K562 (cell line): ENCODE measurements at regions not wholly inside any gene's neighbourhood (a gene's known extent, or its start where the extent isn't known, plus 50 kb on each side); places are given as distances from the start of the nearest gene placed in this dataset.

Source experiments
- ETV6 ChIP-seq, 3 experiments: fragments of 150-350 bp in 1 of 3; sonication (generic) in 1 of 3; formaldehyde crosslinking in 1 of 3; IDR thresholded peaks; 2 replicates each; pipeline versions ENCODE4 v1.6.1 to v1.8.0; 2014 to 2022; ENCODE audit warnings: borderline replicate concordance in 2 of 3, low read depth in 2 of 3, antibody characterized with exemption in 1 of 3, low read length in 1 of 3, mild to moderate bottlenecking in 1 of 3, missing genetic modification reagents in 1 of 3
- PHF21A ChIP-seq: fragments of 450-650 bp; IDR thresholded peaks from 2 replicates; pipeline ENCODE4 v1.6.1; 2017; ENCODE audit warnings: low read depth, borderline replicate concordance
- POLR2AphosphoS5 ChIP-seq: IDR thresholded peaks from 2 replicates; pipeline ENCODE4 v1.6.1; 2011; ENCODE audit warnings: mild to moderate bottlenecking, low read depth, low read length, moderate library complexity; ENCODE audit not compliant: control insufficient read depth, insufficient read depth
- SLC30A9 ChIP-seq: fragments of 250-450 bp; sonication (Bioruptor Pico); IDR thresholded peaks from 2 replicates; pipeline ENCODE4 v1.8.0; 2022; ENCODE audit warnings: mild to moderate bottlenecking, moderate library complexity
- SOX6 ChIP-seq: fragments of 450-650 bp; IDR thresholded peaks from 2 replicates; pipeline ENCODE4 v1.6.1; 2014; ENCODE audit warnings: mild to moderate bottlenecking
- SP1 ChIP-seq: sonication (generic); formaldehyde crosslinking; IDR thresholded peaks from 2 replicates; pipeline ENCODE4 v1.8.1; 2022; ENCODE audit warnings: mild to moderate bottlenecking, missing genetic modification reagents
- ZNF232 ChIP-seq: sonication (generic); formaldehyde crosslinking; IDR thresholded peaks from 2 replicates; pipeline ENCODE4 v1.8.0; 2022; ENCODE audit warnings: mild to moderate bottlenecking, missing genetic modification reagents
- TF ChIP-seq, protein P1 (sequence below): fragments of 450-650 bp; IDR thresholded peaks from 2 replicates; pipeline ENCODE4 v1.6.1; 2017; ENCODE audit warnings: antibody characterized with exemption, mild to moderate bottlenecking
- TF ChIP-seq, protein P2 (sequence below): fragments of 450-650 bp; IDR thresholded peaks from 2 replicates; pipeline ENCODE4 v1.7.1; 2018; ENCODE audit warnings: mild to moderate bottlenecking, low read depth; ENCODE audit not compliant: partially characterized antibody
- TF ChIP-seq, protein P3 (sequence below): fragments of 250-450 bp; sonication (Bioruptor Pico); IDR thresholded peaks from 2 replicates; pipeline ENCODE4 v1.5.0; 2021; ENCODE audit warnings: mild to moderate bottlenecking, moderate library complexity
- TF ChIP-seq, protein P4 (sequence below): fragments of 250-450 bp; sonication (Bioruptor Pico); IDR thresholded peaks from 2 replicates; pipeline ENCODE4 v1.4.0; 2020
- TF ChIP-seq, protein P5 (sequence below): fragments of 450-650 bp; formaldehyde crosslinking; IDR thresholded peaks from 2 replicates; pipeline ENCODE4 v1.4.0; 2022; ENCODE audit warnings: mild to moderate bottlenecking, moderate library complexity

DNA sequence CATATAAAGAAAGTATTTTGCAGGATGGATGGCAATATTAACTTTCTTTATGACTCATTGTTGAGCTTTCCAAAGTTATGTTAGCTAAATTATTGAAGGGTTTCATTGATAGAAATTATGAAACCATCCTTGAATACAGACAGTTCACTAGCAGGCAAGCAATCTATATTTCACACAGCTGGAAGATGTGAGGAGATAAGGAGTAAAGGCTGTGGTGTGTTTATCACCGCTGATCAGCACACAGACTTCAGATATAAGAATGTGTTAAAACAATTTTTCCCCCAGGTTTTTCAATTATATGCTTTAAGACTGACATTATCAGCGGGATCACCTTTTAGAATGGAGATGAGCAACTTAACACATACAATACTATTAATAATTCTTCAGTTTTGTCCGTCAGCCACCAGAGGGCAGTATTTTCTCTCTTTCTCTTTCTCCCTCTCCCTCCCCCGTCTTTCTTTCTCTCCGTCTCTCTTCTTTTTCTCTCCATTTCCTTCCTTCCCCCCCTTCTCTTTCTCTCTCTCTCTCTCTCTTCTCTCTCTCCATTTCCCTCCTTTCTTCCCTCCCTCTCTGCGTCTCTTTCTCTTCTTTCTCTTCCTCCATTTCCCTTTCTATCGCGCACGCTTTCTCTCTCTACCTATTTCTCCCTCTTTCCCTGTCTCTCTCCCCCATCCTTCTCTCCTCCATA is 62.9 kb upstream of the FAM171A1 start (continued):
- TF ChIP-seq, protein P1, sequence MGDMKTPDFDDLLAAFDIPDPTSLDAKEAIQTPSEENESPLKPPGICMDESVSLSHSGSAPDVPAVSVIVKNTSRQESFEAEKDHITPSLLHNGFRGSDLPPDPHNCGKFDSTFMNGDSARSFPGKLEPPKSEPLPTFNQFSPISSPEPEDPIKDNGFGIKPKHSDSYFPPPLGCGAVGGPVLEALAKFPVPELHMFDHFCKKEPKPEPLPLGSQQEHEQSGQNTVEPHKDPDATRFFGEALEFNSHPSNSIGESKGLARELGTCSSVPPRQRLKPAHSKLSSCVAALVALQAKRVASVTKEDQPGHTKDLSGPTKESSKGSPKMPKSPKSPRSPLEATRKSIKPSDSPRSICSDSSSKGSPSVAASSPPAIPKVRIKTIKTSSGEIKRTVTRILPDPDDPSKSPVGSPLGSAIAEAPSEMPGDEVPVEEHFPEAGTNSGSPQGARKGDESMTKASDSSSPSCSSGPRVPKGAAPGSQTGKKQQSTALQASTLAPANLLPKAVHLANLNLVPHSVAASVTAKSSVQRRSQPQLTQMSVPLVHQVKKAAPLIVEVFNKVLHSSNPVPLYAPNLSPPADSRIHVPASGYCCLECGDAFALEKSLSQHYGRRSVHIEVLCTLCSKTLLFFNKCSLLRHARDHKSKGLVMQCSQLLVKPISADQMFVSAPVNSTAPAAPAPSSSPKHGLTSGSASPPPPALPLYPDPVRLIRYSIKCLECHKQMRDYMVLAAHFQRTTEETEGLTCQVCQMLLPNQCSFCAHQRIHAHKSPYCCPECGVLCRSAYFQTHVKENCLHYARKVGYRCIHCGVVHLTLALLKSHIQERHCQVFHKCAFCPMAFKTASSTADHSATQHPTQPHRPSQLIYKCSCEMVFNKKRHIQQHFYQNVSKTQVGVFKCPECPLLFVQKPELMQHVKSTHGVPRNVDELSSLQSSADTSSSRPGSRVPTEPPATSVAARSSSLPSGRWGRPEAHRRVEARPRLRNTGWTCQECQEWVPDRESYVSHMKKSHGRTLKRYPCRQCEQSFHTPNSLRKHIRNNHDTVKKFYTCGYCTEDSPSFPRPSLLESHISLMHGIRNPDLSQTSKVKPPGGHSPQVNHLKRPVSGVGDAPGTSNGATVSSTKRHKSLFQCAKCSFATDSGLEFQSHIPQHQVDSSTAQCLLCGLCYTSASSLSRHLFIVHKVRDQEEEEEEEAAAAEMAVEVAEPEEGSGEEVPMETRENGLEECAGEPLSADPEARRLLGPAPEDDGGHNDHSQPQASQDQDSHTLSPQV, result no peak
- TF ChIP-seq POLR2AphosphoS5 (no peak), ETV6 (IDR thresholded peaks at IDR 0.05; ENCODE audit: borderline replicate concordance in 1 of 2, low read depth in 2 of 2, low read length in 1 of 2) (no peak), ETV6 (CRISPR knock-in tag; IDR thresholded peaks at IDR 0.05; ENCODE audit: borderline replicate concordance) (no peak), ZNF232 (no peak), SP1 (no peak), PHF21A (0 out of 2 replicates have a peak, but pooled peaks have one; percentile 17), SOX6 (no peak), SLC30A9 (CRISPR knock-in tag) (no peak)
- TF ChIP-seq, protein P2, sequence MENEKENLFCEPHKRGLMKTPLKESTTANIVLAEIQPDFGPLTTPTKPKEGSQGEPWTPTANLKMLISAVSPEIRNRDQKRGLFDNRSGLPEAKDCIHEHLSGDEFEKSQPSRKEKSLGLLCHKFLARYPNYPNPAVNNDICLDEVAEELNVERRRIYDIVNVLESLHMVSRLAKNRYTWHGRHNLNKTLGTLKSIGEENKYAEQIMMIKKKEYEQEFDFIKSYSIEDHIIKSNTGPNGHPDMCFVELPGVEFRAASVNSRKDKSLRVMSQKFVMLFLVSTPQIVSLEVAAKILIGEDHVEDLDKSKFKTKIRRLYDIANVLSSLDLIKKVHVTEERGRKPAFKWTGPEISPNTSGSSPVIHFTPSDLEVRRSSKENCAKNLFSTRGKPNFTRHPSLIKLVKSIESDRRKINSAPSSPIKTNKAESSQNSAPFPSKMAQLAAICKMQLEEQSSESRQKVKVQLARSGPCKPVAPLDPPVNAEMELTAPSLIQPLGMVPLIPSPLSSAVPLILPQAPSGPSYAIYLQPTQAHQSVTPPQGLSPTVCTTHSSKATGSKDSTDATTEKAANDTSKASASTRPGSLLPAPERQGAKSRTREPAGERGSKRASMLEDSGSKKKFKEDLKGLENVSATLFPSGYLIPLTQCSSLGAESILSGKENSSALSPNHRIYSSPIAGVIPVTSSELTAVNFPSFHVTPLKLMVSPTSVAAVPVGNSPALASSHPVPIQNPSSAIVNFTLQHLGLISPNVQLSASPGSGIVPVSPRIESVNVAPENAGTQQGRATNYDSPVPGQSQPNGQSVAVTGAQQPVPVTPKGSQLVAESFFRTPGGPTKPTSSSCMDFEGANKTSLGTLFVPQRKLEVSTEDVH, result peak; percentile 46
- TF ChIP-seq, protein P3, sequence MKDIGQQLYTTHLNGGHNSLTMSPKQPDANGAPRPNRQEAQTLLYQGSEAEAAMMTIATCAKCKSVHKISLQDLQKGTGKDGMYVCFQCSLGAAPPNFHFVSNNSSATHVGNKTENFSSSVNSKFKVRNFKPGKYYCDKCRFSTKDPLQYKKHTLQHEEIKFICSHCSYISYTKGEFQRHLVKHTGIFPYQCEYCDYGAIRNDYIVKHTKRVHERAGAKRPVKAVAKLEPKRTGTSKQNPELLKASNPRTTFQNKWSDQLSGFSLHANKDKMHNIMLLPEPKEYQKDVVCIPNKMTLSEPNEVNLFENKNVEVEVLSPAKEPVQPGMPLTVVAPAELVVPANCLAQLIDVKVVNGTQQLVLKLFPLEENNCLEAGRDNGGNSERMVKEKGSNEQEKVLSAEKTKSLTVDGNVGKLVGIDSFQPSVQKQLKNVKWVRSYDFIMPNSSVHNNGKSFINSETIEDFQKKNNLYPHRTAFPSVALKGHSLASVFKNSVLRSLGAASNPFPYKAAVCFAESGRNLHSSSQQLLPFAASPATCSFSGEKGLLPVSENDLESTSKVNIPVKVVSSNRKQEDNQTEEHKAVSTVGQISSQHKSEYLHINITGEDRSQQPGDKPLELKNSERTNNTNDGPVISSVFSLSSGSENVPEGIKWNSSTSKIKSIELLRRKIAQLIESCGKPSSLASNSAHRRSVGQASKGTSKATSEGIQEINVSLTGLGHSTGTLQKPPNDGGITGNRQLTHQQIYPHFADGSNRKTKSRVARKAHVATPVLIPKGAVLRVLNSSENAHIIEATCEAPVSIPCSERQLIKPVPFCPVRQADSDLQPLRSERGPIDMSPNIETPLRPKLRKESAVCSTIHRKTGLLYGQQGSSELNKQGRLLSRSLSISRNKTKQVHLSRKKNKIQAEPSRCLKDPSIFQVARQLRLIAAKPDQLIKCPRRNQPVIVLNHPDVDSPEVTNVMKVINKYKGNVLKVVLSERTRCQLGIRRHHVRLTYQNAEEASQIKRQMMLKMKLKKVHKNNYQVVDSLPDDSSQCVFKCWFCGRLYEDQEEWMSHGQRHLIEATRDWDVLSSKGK (CRISPR knock-in tag), result no peak
- TF ChIP-seq, protein P4, sequence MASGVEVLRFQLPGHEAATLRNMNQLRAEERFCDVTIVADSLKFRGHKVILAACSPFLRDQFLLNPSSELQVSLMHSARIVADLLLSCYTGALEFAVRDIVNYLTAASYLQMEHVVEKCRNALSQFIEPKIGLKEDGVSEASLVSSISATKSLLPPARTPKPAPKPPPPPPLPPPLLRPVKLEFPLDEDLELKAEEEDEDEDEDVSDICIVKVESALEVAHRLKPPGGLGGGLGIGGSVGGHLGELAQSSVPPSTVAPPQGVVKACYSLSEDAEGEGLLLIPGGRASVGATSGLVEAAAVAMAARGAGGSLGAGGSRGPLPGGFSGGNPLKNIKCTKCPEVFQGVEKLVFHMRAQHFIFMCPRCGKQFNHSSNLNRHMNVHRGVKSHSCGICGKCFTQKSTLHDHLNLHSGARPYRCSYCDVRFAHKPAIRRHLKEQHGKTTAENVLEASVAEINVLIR, result no peak
- TF ChIP-seq, protein P5, sequence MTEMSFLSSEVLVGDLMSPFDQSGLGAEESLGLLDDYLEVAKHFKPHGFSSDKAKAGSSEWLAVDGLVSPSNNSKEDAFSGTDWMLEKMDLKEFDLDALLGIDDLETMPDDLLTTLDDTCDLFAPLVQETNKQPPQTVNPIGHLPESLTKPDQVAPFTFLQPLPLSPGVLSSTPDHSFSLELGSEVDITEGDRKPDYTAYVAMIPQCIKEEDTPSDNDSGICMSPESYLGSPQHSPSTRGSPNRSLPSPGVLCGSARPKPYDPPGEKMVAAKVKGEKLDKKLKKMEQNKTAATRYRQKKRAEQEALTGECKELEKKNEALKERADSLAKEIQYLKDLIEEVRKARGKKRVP (CRISPR knock-in tag), result no peak
